GM23248 (cell line): ENCODE measurements at regions not wholly inside any gene's neighbourhood (a gene's known extent, or its start where the extent isn't known, plus 50 kb on each side); places are given as distances from the start of the nearest gene placed in this dataset.

Experiments used
- EZH2 ChIP-seq: fragments of 200-600 bp; sonication (generic); IDR thresholded peaks from 2 replicates; pipeline ENCODE4 v1.6.1; 2018; ENCODE audit warnings: antibody characterized with exemption, mild to moderate bottlenecking; ENCODE audit not compliant: insufficient read depth, poor library complexity, severe bottlenecking
- EZH2phosphoT487 ChIP-seq: fragments of 200-600 bp; sonication (generic); IDR thresholded peaks from 2 replicates; pipeline ENCODE4 v1.6.1; 2018; ENCODE audit warnings: antibody characterized with exemption, moderate library complexity, mild to moderate bottlenecking, low read depth; ENCODE audit not compliant: insufficient read depth

DNA sequence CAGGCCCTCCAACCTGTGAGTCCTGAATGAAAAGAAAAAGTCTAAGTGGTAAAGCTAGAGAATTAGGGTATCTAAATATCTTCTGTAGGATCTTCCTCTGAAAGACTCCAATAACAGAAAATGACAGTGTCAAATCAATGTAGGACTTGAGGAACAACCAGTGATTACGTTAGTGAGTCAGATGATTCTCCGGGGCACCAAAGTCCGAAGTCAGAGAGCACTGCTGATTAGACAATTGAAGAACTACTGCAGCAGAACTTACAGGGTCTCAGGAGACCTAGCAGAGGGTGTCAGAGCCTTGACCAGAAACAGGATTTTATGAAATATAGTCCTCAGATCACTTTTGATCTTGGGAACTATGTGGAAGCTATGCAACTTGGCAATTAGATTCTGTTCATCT lies 605.8 kb downstream of the EPHA3 start:
- TF ChIP-seq EZH2 = no peak
- TF ChIP-seq EZH2phosphoT487 = no peak
